H9 (cell line): ENCODE measurements at regions not wholly inside any gene's neighbourhood (a gene's known extent, or its start where the extent isn't known, plus 50 kb on each side); places are given as distances from the start of the nearest gene placed in this dataset.

Experiments used
- DNase-seq: peaks from one replicate; pipeline ENCODE4 v3.0.0-alpha.2; 2017
- H2AFZ ChIP-seq: one replicate; pipeline ENCODE4 v1.6.1; 2013; ENCODE audit warnings: mild to moderate bottlenecking, low read length, control low read depth, moderate library complexity
- H2AK5ac ChIP-seq: 2 replicates; pipeline ENCODE4 v1.6.1; 2013; ENCODE audit warnings: low read length, control low read depth, mixed read lengths; ENCODE audit not compliant: insufficient read length
- H2BK120ac ChIP-seq: one replicate; pipeline ENCODE4 v1.6.1; 2013; ENCODE audit warnings: low read depth, mild to moderate bottlenecking, low read length, control low read depth, inconsistent platforms; ENCODE audit not compliant: poor library complexity, severe bottlenecking
- H2BK12ac ChIP-seq: 2 replicates; pipeline ENCODE4 v1.6.1; 2013; ENCODE audit warnings: low read length, control low read depth, mixed read lengths, low read depth; ENCODE audit not compliant: insufficient read length
- H2BK15ac ChIP-seq: 2 replicates; pipeline ENCODE4 v1.6.1; 2013; ENCODE audit warnings: low read depth, low read length, control low read depth
- H2BK20ac ChIP-seq: one replicate; pipeline ENCODE4 v1.6.1; 2013; ENCODE audit warnings: low read depth, mild to moderate bottlenecking, low read length, control low read depth, inconsistent platforms; ENCODE audit not compliant: poor library complexity, severe bottlenecking
- H2BK5ac ChIP-seq: 2 replicates; pipeline ENCODE4 v1.6.1; 2013; ENCODE audit warnings: low read length, control low read depth, mixed read lengths; ENCODE audit not compliant: insufficient read length
- H3K14ac ChIP-seq: 2 replicates; pipeline ENCODE4 v1.6.1; 2013; ENCODE audit warnings: low read length, control low read depth; ENCODE audit not compliant: insufficient read depth
- H3K18ac ChIP-seq: 2 replicates; pipeline ENCODE4 v1.6.1; 2013; ENCODE audit warnings: low read depth, mild to moderate bottlenecking, mixed read lengths, low read length, control low read depth; ENCODE audit not compliant: insufficient read length
- H3K23ac ChIP-seq: 2 replicates; pipeline ENCODE4 v1.6.1; 2013; ENCODE audit warnings: low read length, control low read depth, mixed read lengths, low read depth; ENCODE audit not compliant: insufficient read length
- H3K23me2 ChIP-seq: 2 replicates; pipeline ENCODE4 v1.6.1; 2013; ENCODE audit warnings: low read depth, mild to moderate bottlenecking, mixed read lengths, low read length, control low read depth; ENCODE audit not compliant: insufficient read length, poor library complexity, severe bottlenecking
- H3K27ac ChIP-seq: 2 replicates; pipeline ENCODE4 v1.5.1; 2013; ENCODE audit warnings: low read length, control low read depth, mixed read lengths, low read depth; ENCODE audit not compliant: insufficient read length
- H3K27me3 ChIP-seq: 2 replicates; pipeline ENCODE4 v1.6.1; 2013; ENCODE audit warnings: low read length, control low read depth, inconsistent platforms; ENCODE audit not compliant: insufficient read depth
- H3K4ac ChIP-seq: 2 replicates; pipeline ENCODE4 v1.6.1; 2013; ENCODE audit warnings: low read depth, mild to moderate bottlenecking, control low read depth, inconsistent platforms, low read length, moderate library complexity
- H3K4me1 ChIP-seq: 2 replicates; pipeline ENCODE4 v1.6.1; 2013; ENCODE audit warnings: low read length, control low read depth, inconsistent platforms; ENCODE audit not compliant: insufficient read depth
- H3K4me2 ChIP-seq: 2 replicates; pipeline ENCODE4 v1.6.1; 2013; ENCODE audit warnings: low read length, control low read depth, mixed read lengths; ENCODE audit not compliant: insufficient read length, insufficient read depth
- H3K56ac ChIP-seq: 2 replicates; pipeline ENCODE4 v1.6.1; 2013; ENCODE audit warnings: low read depth, mild to moderate bottlenecking, mixed read lengths, low read length, control low read depth; ENCODE audit not compliant: insufficient read length
- H3K79me1 ChIP-seq: 2 replicates; pipeline ENCODE4 v1.6.1; 2013; ENCODE audit warnings: low read depth, mild to moderate bottlenecking, moderate library complexity, low read length, control low read depth, inconsistent platforms; ENCODE audit not compliant: insufficient read depth, poor library complexity, severe bottlenecking
- H3K79me2 ChIP-seq: 2 replicates; pipeline ENCODE4 v1.6.1; 2013; ENCODE audit warnings: low read length, control low read depth, inconsistent platforms; ENCODE audit not compliant: insufficient read depth
- H3K9ac ChIP-seq: 2 replicates; pipeline ENCODE4 v1.6.1; 2013; ENCODE audit warnings: low read length, control low read depth, mixed read lengths; ENCODE audit not compliant: insufficient read length; ENCODE audit errors: extremely low read depth
- H3K9me3 ChIP-seq: one replicate; pipeline ENCODE4 v1.6.1; 2013; ENCODE audit warnings: low read depth, low read length, inconsistent platforms; ENCODE audit not compliant: control insufficient read depth
- H3T11ph ChIP-seq: one replicate; pipeline ENCODE4 v1.6.1; 2013; ENCODE audit warnings: mild to moderate bottlenecking, low read length, control low read depth, inconsistent platforms
- H4K20me1 ChIP-seq: one replicate; pipeline ENCODE4 v1.6.1; 2013; ENCODE audit not compliant: control insufficient read depth, insufficient read length, insufficient read depth
- H4K5ac ChIP-seq: 2 replicates; pipeline ENCODE4 v1.6.1; 2013; ENCODE audit warnings: low read depth, mild to moderate bottlenecking, mixed read lengths, low read length, control low read depth; ENCODE audit not compliant: insufficient read length
- H4K8ac ChIP-seq: replicated peaks from 2 replicates; pipeline ENCODE4 v1.6.1; 2013; ENCODE audit warnings: low read length, control low read depth, mixed read lengths, low read depth; ENCODE audit not compliant: insufficient read length
- H4K91ac ChIP-seq: 2 replicates; pipeline ENCODE4 v1.6.1; 2013; ENCODE audit warnings: low read depth, mild to moderate bottlenecking, moderate library complexity, mixed read lengths, low read length, control low read depth; ENCODE audit not compliant: insufficient read length
- H3K27ac Mint-ChIP-seq, 3 experiments: 2 replicates in 2 of 3; 3 replicates in 1 of 3; pipeline ENCODE4 v1.8.0; 2020 to 2021; ENCODE audit warnings: mixed read lengths in 3 of 3, mild to moderate bottlenecking in 1 of 3, moderate library complexity in 1 of 3
- H3K27me3 Mint-ChIP-seq: 2 replicates; pipeline ENCODE4 v1.8.0; 2021; ENCODE audit warnings: low read depth, mild to moderate bottlenecking, moderate library complexity, mixed read lengths
- H3K36me3 Mint-ChIP-seq, 3 experiments: 2 replicates in 2 of 3; 3 replicates in 1 of 3; pipeline ENCODE4 v1.8.0; 2020 to 2021; ENCODE audit warnings: low read depth in 3 of 3, mixed read lengths in 3 of 3; ENCODE audit not compliant: insufficient read depth in 1 of 3
- H3K4me1 Mint-ChIP-seq, 2 experiments: 2 replicates each; pipeline ENCODE4 v1.8.0; 2020; ENCODE audit warnings: mixed read lengths in 2 of 2
- H3K4me3 Mint-ChIP-seq, 2 experiments: 2 replicates in 1 of 2; 3 replicates in 1 of 2; pipeline ENCODE4 v1.8.0; 2020 to 2021; ENCODE audit warnings: mild to moderate bottlenecking in 2 of 2, mixed read lengths in 2 of 2, moderate library complexity in 1 of 2
- H3K9me3 Mint-ChIP-seq, 2 experiments: 2 replicates in 1 of 2; 3 replicates in 1 of 2; pipeline ENCODE4 v1.8.0; 2020; ENCODE audit warnings: mild to moderate bottlenecking in 2 of 2, mixed read lengths in 2 of 2, moderate library complexity in 1 of 2
- TF ChIP-seq, protein P1 (sequence below): fragments of 200-600 bp; sonication (generic); conservative IDR thresholded peaks from 3 replicates; pipeline ENCODE4 v1.8.0; 2021; ENCODE audit warnings: antibody characterized with exemption, mild to moderate bottlenecking

DNA sequence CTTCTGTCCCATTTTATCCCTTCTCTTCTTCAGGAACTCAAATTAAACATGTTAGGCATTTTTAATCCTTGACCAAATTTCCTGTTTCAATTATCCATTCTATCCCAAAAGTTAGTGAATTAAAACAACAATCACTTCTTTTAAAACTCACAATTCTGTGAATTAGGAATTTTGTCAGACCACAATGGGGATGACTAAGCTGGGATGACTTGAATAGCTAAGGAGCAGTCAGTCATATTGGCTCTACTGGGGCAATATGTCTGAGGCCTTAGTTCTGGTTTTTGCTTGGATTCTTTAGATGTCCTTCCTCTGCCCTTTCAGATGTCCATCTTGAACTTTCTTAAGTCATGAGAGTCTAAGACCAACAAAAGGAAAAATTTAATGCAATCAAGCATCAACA is 178.2 kb upstream of the TGFBR2 start:
- no peak overlapping the region for H3K27ac Mint-ChIP-seq
- Histone ChIP-seq H3K4me2 (no peak overlapping the region), H3K4me1 (no peaks in the 10 kb centered on the region)

More for the DNA sequence above, 178.2 kb upstream of the TGFBR2 start:
- Histone ChIP-seq H4K20me1 (no peaks in the 10 kb centered on the region), H3K18ac (no peak overlapping the region), H3K23me2 (no peaks in the 10 kb centered on the region), H2AFZ (no peak overlapping the region), H3K79me1 (no peaks in the 10 kb centered on the region), H2BK5ac (no peak overlapping the region), H3K9me3 (no peaks in the 10 kb centered on the region), H3K4ac (no peak overlapping the region), H2BK15ac (no peak overlapping the region), H2AK5ac (no peak overlapping the region), H3K56ac (no peak overlapping the region), H3K14ac (no peak overlapping the region), H3K27me3 (no peaks in the 10 kb centered on the region), H4K91ac (no peak overlapping the region), H3K27ac (no peak overlapping the region), H3K23ac (no peak overlapping the region), H4K5ac (no peak overlapping the region), H2BK20ac (no peak overlapping the region), H4K8ac (no peak overlapping the region), H3T11ph (no peak overlapping the region), H3K79me2 (no peaks in the 10 kb centered on the region), H2BK120ac (no peak overlapping the region), H2BK12ac (no peak overlapping the region), H3K9ac (no peak overlapping the region)
- peaks cover 3 to 7% of the 10 kb centered on the region in 2 experiments; a peak in 4 of 5 replicates for H3K9me3 Mint-ChIP-seq
- peaks cover 2% of the 10 kb centered on the region in 2 experiments; a peak in 1 of 4 replicates for H3K4me1 Mint-ChIP-seq
- H3K4me3 Mint-ChIP-seq, result no peak overlapping the region
- H3K27me3 Mint-ChIP-seq, result peaks cover 1% of the 10 kb centered on the region; the same call in 1 of the 2 replicates
- peaks cover 0 to 2% (median 0%) of the 10 kb centered on the region in 3 experiments; a peak in 2 of 7 replicates for H3K36me3 Mint-ChIP-seq
- TF ChIP-seq, protein P1, sequence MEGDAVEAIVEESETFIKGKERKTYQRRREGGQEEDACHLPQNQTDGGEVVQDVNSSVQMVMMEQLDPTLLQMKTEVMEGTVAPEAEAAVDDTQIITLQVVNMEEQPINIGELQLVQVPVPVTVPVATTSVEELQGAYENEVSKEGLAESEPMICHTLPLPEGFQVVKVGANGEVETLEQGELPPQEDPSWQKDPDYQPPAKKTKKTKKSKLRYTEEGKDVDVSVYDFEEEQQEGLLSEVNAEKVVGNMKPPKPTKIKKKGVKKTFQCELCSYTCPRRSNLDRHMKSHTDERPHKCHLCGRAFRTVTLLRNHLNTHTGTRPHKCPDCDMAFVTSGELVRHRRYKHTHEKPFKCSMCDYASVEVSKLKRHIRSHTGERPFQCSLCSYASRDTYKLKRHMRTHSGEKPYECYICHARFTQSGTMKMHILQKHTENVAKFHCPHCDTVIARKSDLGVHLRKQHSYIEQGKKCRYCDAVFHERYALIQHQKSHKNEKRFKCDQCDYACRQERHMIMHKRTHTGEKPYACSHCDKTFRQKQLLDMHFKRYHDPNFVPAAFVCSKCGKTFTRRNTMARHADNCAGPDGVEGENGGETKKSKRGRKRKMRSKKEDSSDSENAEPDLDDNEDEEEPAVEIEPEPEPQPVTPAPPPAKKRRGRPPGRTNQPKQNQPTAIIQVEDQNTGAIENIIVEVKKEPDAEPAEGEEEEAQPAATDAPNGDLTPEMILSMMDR, result no peak
- DNase-seq, result no peak
